K562 (cell line): ENCODE measurements at regions not wholly inside any gene's neighbourhood (a gene's known extent, or its start where the extent isn't known, plus 50 kb on each side); places are given as distances from the start of the nearest gene placed in this dataset.

Source experiments
- ATAC-seq: fragments of 200-7000 bp; cut with Tn5 transposase; 3 replicates; pipeline ENCODE4 v1.9.1; 2020; ENCODE audit warnings: moderate library complexity
- BruUV-seq: library from RNA; stranded (reverse); fragments of 400-500 nt; replicated peaks from 2 replicates; lab custom pipeline; 2021; lab: Mats Ljungman, UMichigan
- CTCF ChIA-PET: fragments of 300-600 bp; formaldehyde crosslinking; extraction: SDS; loops from one replicate; lab custom pipeline; 2021; ENCODE audit warnings: low intra/inter-chr PET ratio; lab: Yijun Ruan, JAX
- POLR2A ChIA-PET: fragments of 300-600, 350-650 bp; sonication (Branson Sonifier 250); formaldehyde crosslinking; extraction: SDS; loops from one replicate; lab custom pipeline; 2021; ENCODE audit warnings: antibody characterized with exemption, inconsistent platforms; lab: Yijun Ruan, JAX
- DNase-seq, 4 experiments: peaks; one replicate each; pipeline versions ENCODE4 v3.0.0 to v3.0.0-alpha.2; 2011 to 2018; ENCODE audit warnings: low spot score in 3 of 4, mixed read lengths in 3 of 4; ENCODE audit errors: extremely low read depth in 1 of 4
- FAIRE-seq: peaks from 2 replicates; lab custom pipeline; 2011; peaks lifted over from hg19 to GRCh38; lab: Jason Lieb, UNC
- H2AFZ ChIP-seq: 2 replicates; pipeline ENCODE4 v1.6.0; 2011; ENCODE audit warnings: low read depth, low read length, control low read depth, inconsistent platforms
- H3K27ac ChIP-seq: fragments of 200-600 bp; 3 replicates; pipeline ENCODE4 v1.8.0; 2011; ENCODE audit warnings: low read depth, mild to moderate bottlenecking, control low read depth, inconsistent platforms, low read length, moderate library complexity, mixed read lengths; ENCODE audit errors: extremely low read depth
- H3K27me3 ChIP-seq, 2 experiments: fragments of 300-600 bp in 1 of 2; 2 replicates in 1 of 2; 3 replicates in 1 of 2; pipeline versions ENCODE4 v1.6.0 to v1.8.0; 2011; ENCODE audit warnings: inconsistent platforms in 2 of 2, low read length in 2 of 2, mild to moderate bottlenecking in 1 of 2, mixed read lengths in 1 of 2, moderate library complexity in 1 of 2; ENCODE audit not compliant: control insufficient read depth in 2 of 2, insufficient read depth in 2 of 2
- H3K36me3 ChIP-seq: fragments of 300-600 bp; 3 replicates; pipeline ENCODE4 v1.8.0; 2011; ENCODE audit warnings: mild to moderate bottlenecking, low read length, inconsistent platforms; ENCODE audit not compliant: control insufficient read depth, insufficient read depth
- H3K4me1 ChIP-seq, 2 experiments: fragments of 200-600 bp in 1 of 2; replicated peaks in 1 of 2; 2 replicates in 1 of 2; 3 replicates in 1 of 2; pipeline versions ENCODE4 v1.5.1 to v1.8.0; 2011; ENCODE audit warnings: inconsistent platforms in 2 of 2, low read length in 2 of 2, mild to moderate bottlenecking in 1 of 2, mixed read lengths in 1 of 2, moderate library complexity in 1 of 2; ENCODE audit not compliant: control insufficient read depth in 2 of 2, insufficient read depth in 2 of 2
- H3K4me2 ChIP-seq: 2 replicates; pipeline ENCODE4 v1.6.1; 2011; ENCODE audit warnings: low read length, control low read depth, inconsistent platforms, mixed read lengths; ENCODE audit not compliant: insufficient read depth
- H3K4me3 ChIP-seq: fragments of 200-600 bp; sonication (generic), shearing (Covaris generic); 2 replicates; pipeline ENCODE4 v1.5.1; 2016; ENCODE audit warnings: control low read depth, inconsistent platforms
- H3K79me2 ChIP-seq: fragments of 200-600 bp; 3 replicates; pipeline ENCODE4 v1.8.0; 2011; ENCODE audit warnings: low read length, inconsistent platforms; ENCODE audit not compliant: control insufficient read depth, insufficient read depth
- H3K9ac ChIP-seq, 2 experiments: 2 replicates each; pipeline versions ENCODE4 v1.6.0 to v1.6.1; 2011; ENCODE audit warnings: low read depth in 2 of 2, low read length in 2 of 2, control low read depth in 1 of 2, inconsistent platforms in 1 of 2, mild to moderate bottlenecking in 1 of 2, mixed read lengths in 1 of 2; ENCODE audit not compliant: insufficient read depth in 1 of 2
- H3K9me1 ChIP-seq: one replicate; pipeline ENCODE4 v1.6.0; 2011; ENCODE audit warnings: inconsistent platforms, mild to moderate bottlenecking, low read length, moderate library complexity; ENCODE audit not compliant: control insufficient read depth, insufficient read depth
- H3K9me3 ChIP-seq: replicated peaks from 2 replicates; pipeline ENCODE4 v1.5.1; 2011; ENCODE audit warnings: low read depth, low read length, inconsistent platforms; ENCODE audit not compliant: control insufficient read depth, insufficient read depth
- H4K20me1 ChIP-seq: replicated peaks from 2 replicates; pipeline ENCODE4 v1.6.1; 2011; ENCODE audit warnings: low read length, inconsistent platforms, mixed read lengths; ENCODE audit not compliant: control insufficient read depth, insufficient read depth
- C11orf30 ChIP-seq: fragments of 450-650 bp; IDR thresholded peaks from 2 replicates; pipeline ENCODE4 v1.6.1; 2016; ENCODE audit warnings: low read depth, mild to moderate bottlenecking
- ESRRA ChIP-seq: fragments of 450-650 bp; IDR thresholded peaks from 2 replicates; pipeline ENCODE4 v1.6.1; 2014; ENCODE audit warnings: low read depth, mild to moderate bottlenecking, moderate library complexity, borderline replicate concordance
- ESRRB ChIP-seq: fragments of 250-450 bp; sonication (Bioruptor Pico); IDR thresholded peaks from 2 replicates; pipeline ENCODE4 v1.5.0; 2020; ENCODE audit warnings: mild to moderate bottlenecking, moderate library complexity, borderline replicate concordance
- FOXM1 ChIP-seq, 2 experiments: fragments of 450-650 bp in 1 of 2; sonication (generic) in 1 of 2; formaldehyde crosslinking in 1 of 2; IDR thresholded peaks; 2 replicates each; pipeline versions ENCODE4 v1.6.1 to v1.9.0; 2017 to 2022; ENCODE audit warnings: low read depth in 2 of 2, mild to moderate bottlenecking in 2 of 2, missing genetic modification reagents in 1 of 2, moderate library complexity in 1 of 2
- KDM4B ChIP-seq, 2 experiments: fragments of 450-650 bp in 1 of 2; sonication (generic) in 1 of 2; IDR thresholded peaks; 2 replicates each; pipeline ENCODE4 v1.6.1; 2016 to 2017; ENCODE audit warnings: borderline replicate concordance in 2 of 2, antibody characterized with exemption in 1 of 2, low read depth in 1 of 2, mild to moderate bottlenecking in 1 of 2
- MCM7 ChIP-seq, 2 experiments: fragments of 450-650 bp; IDR thresholded peaks; 2 replicates each; pipeline ENCODE4 v1.6.1; 2016 to 2018
- SNIP1 ChIP-seq: fragments of 450-650 bp; IDR thresholded peaks from 2 replicates; pipeline ENCODE4 v1.7.1; 2017; ENCODE audit warnings: low read depth, mild to moderate bottlenecking
- SRF ChIP-seq, 2 experiments: fragments of 250-450, 450-650 bp in 1 of 2; sonication (Bioruptor Pico) in 1 of 2; sonication (generic) in 1 of 2; formaldehyde crosslinking; IDR thresholded peaks; 2 replicates each; pipeline versions ENCODE4 v1.5.0 to v1.5.1; 2020 to 2022; ENCODE audit warnings: mild to moderate bottlenecking in 1 of 2, missing genetic modification reagents in 1 of 2
- TAF9B ChIP-seq: fragments of 450-650 bp; IDR thresholded peaks from 2 replicates; pipeline ENCODE4 v1.6.1; 2018; ENCODE audit warnings: mild to moderate bottlenecking; ENCODE audit not compliant: partially characterized antibody
- TCF3 ChIP-seq: sonication (generic); formaldehyde crosslinking; IDR thresholded peaks from 2 replicates; pipeline ENCODE4 v1.4.0; 2020; ENCODE audit warnings: mild to moderate bottlenecking, missing genetic modification reagents
- YBX1 ChIP-seq: fragments of 450-650 bp; IDR thresholded peaks from 2 replicates; pipeline ENCODE4 v1.7.1; 2016; ENCODE audit warnings: mild to moderate bottlenecking
- ZNF133 ChIP-seq: fragments of 250-450 bp; sonication (Bioruptor Pico); IDR thresholded peaks from 2 replicates; pipeline ENCODE4 v1.4.0; 2020; ENCODE audit warnings: mild to moderate bottlenecking
- WGBS: fragments of 100-300 bp; shearing (Covaris generic); methylation state at CpG from one replicate; pipeline ENCODE4 v1.1.6; 2016; ENCODE audit warnings: low coverage, mixed read lengths; ENCODE audit not compliant: insufficient coverage; ENCODE audit errors: missing lambda C conversion rate; 5-methylcytosine and 5-hydroxymethylcytosine counted together
- in situ Hi-C: fragments of 300-500 bp; cut with MboI; formaldehyde crosslinking; loops from 4 replicates; pipeline ENCODE4 v1.15.0; 2018; ENCODE audit warnings: inconsistent platforms, mixed read lengths
- intact Hi-C: fragments of 100-400 bp; cut with micrococcal nuclease; formaldehyde crosslinking; loops from 2 replicates; pipeline ENCODE4 v1.14.2; 2022
- TF ChIP-seq, protein P1 (sequence below): fragments of 450-650 bp; conservative IDR thresholded peaks from 2 replicates; pipeline ENCODE4 v1.6.1; 2016; ENCODE audit warnings: missing genetic modification characterization, low read depth, mild to moderate bottlenecking, missing compliant biosample characterization, moderate library complexity
- TF ChIP-seq, protein P2 (sequence below), 2 experiments: fragments of 250-450 bp in 1 of 2; fragments of 450-650 bp in 1 of 2; sonication (Bioruptor Pico) in 1 of 2; IDR thresholded peaks; 2 replicates each; pipeline versions ENCODE4 v1.6.1 to v1.8.0; 2016 to 2021; ENCODE audit warnings: mild to moderate bottlenecking in 2 of 2, moderate library complexity in 2 of 2, missing compliant biosample characterization in 1 of 2, missing genetic modification characterization in 1 of 2
- TF ChIP-seq, protein P3 (sequence below), 2 experiments: IDR thresholded peaks in 1 of 2; conservative IDR thresholded peaks in 1 of 2; 2 replicates each; pipeline ENCODE4 v1.6.1; 2016; ENCODE audit warnings: low read depth in 2 of 2, mild to moderate bottlenecking in 1 of 2, missing compliant biosample characterization in 1 of 2, missing genetic modification characterization in 1 of 2, moderate library complexity in 1 of 2
- TF ChIP-seq, protein P4 (sequence below): conservative IDR thresholded peaks from 2 replicates; pipeline ENCODE4 v1.6.1; 2011; ENCODE audit warnings: low read depth, mild to moderate bottlenecking, low read length; ENCODE audit not compliant: control insufficient read depth

DNA sequence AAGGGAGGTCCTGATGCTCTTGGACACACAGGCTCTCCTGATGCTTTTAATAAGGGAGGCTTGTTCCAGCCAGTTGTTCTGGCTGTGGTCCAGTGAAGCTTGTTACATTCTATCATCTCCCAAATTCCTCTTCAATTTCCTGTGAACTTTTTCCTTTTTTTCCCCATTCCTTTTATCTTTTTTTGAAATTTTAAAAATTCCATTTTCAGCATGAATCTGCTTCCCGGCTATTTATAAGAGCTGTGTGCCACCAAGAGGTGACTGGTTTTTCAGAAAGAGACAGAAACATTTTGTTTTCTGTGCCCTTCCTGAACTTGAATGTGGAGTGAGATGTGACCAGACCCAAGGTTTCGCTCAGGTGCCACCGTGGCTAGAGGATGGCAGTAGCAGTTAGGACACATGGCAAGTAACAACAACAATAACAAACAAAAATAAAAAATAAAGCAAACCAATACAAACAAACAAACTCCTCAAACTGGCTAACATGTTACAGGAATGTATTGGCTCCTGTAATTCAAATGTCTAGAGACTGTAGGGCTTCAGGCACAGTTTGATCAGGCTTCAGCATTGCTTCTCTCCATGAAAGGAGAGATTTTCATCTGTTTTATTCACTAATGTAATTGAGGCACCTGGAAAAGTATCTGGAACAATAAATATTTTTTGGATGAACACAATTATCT, 121.1 kb downstream of the BOD1 start:
- no peak overlapping the region for H3K27ac ChIP-seq
- no peaks in the 10 kb centered on the region for H3K79me2 ChIP-seq
- in situ Hi-C loops (no loop called here), intact Hi-C loops (no loop called here)
- CTCF ChIA-PET, result no interaction called here
- no peaks in the 10 kb centered on the region for H3K9me1 ChIP-seq
- no peak overlapping the region for H2AFZ ChIP-seq
- H3K9ac ChIP-seq, result no peak overlapping the region
- BruUV-seq, result no TSS peak
- H3K9me3 ChIP-seq, result no peaks in the 10 kb centered on the region
- DNase-seq (no peak), FAIRE-seq (no peak), ATAC-seq (no peak)
- peaks cover 0 to 3% of the 10 kb centered on the region in 2 experiments; a peak in 1 of 5 replicates for H3K4me1 ChIP-seq
- WGBS, result 0% methylated on average over 3 of the region's 3 CpGs
- no peaks in the 10 kb centered on the region for H3K36me3 ChIP-seq
- POLR2A ChIA-PET, result no interaction called here
- H3K4me2 ChIP-seq, result no peak overlapping the region
- peaks cover 29 to 59% of the 10 kb centered on the region in 2 experiments; a peak in 4 of 5 replicates for H3K27me3 ChIP-seq
- no peak overlapping the region for H3K4me3 ChIP-seq
- no peaks in the 10 kb centered on the region for H4K20me1 ChIP-seq
- no peak for TF ChIP-seq C11orf30
- no peak for TF ChIP-seq TAF9B
- no peak for TF ChIP-seq SRF (CRISPR knock-in tag; IDR thresholded peaks at IDR 0.05)
- TF ChIP-seq FOXM1 (IDR thresholded peaks at IDR 0.05; ENCODE audit: low read depth), result no peak
- no peak for TF ChIP-seq FOXM1 (CRISPR knock-in tag; IDR thresholded peaks at IDR 0.05; ENCODE audit: low read depth)
- TF ChIP-seq MCM7 (IDR thresholded peaks at IDR 0.05), result no peak
- no peak for TF ChIP-seq ESRRB
- no peak for TF ChIP-seq SNIP1
- no peak for TF ChIP-seq ESRRA
- TF ChIP-seq, protein P1, sequence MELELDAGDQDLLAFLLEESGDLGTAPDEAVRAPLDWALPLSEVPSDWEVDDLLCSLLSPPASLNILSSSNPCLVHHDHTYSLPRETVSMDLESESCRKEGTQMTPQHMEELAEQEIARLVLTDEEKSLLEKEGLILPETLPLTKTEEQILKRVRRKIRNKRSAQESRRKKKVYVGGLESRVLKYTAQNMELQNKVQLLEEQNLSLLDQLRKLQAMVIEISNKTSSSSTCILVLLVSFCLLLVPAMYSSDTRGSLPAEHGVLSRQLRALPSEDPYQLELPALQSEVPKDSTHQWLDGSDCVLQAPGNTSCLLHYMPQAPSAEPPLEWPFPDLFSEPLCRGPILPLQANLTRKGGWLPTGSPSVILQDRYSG (tag), result no peak
- TF ChIP-seq, protein P2, sequence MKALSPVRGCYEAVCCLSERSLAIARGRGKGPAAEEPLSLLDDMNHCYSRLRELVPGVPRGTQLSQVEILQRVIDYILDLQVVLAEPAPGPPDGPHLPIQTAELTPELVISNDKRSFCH (CRISPR knock-in tag; IDR thresholded peaks at IDR 0.05), result no peak
- TF ChIP-seq, protein P2 (tag; IDR thresholded peaks at IDR 0.05), result no peak
- TF ChIP-seq KDM4B (IDR thresholded peaks at IDR 0.05; ENCODE audit: borderline replicate concordance in 2 of 2, low read depth in 1 of 2), result no peak
- no peak for TF ChIP-seq YBX1
- TF ChIP-seq, protein P3, sequence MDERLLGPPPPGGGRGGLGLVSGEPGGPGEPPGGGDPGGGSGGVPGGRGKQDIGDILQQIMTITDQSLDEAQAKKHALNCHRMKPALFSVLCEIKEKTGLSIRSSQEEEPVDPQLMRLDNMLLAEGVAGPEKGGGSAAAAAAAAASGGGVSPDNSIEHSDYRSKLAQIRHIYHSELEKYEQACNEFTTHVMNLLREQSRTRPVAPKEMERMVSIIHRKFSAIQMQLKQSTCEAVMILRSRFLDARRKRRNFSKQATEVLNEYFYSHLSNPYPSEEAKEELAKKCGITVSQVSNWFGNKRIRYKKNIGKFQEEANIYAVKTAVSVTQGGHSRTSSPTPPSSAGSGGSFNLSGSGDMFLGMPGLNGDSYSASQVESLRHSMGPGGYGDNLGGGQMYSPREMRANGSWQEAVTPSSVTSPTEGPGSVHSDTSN (CRISPR knock-in tag; IDR thresholded peaks at IDR 0.05; ENCODE audit: low read depth), result no peak
- TF ChIP-seq, protein P3 (tag; conservative IDR thresholded peaks at IDR 0.05; ENCODE audit: low read depth), result no peak
- no peak for TF ChIP-seq TCF3 (CRISPR knock-in tag)
- TF ChIP-seq, protein P4, sequence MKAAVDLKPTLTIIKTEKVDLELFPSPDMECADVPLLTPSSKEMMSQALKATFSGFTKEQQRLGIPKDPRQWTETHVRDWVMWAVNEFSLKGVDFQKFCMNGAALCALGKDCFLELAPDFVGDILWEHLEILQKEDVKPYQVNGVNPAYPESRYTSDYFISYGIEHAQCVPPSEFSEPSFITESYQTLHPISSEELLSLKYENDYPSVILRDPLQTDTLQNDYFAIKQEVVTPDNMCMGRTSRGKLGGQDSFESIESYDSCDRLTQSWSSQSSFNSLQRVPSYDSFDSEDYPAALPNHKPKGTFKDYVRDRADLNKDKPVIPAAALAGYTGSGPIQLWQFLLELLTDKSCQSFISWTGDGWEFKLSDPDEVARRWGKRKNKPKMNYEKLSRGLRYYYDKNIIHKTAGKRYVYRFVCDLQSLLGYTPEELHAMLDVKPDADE, result no peak
- TF ChIP-seq ZNF133, result no peak
